ENCODE measurements at regions not wholly inside any gene's neighbourhood (a gene's known extent, or its start where the extent isn't known, plus 50 kb on each side); places are given as distances from the start of the nearest gene placed in this dataset.

DNA sequence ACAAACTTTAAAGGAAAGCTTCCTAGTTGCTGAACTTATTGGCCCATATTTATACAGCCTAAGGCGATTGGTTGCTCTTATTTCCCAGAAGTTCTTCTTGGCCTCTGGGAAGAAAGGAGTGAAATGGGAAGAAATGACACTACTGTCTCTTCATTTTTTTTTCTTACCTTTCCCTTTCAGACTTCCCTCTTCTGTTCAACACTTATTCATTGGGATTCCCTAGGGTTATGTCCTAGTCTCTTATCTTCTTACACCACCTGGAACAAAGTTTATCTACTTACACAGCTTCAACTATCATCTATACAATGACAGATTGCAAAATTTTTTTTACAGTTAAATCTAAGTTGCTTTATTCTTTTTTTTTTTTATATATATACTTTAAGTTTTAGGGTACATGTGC, 68.0 kb downstream of the SNX12 start:
- DNase-seq: no peak
- intact Hi-C loops (cut with DNase I): no loop called here

GRCh38 chrX:70998411-70999027, 67.6 kb upstream of the SLC7A3 start:
- intact Hi-C loops (cut with DNase I): loop anchor here (2.0 kb wide), 1 partner anchor 180 kb away; no protein-coding TSS in a partner anchor
- peak in 3 of 10 donors; percentile 12 to 45 (median 29) for DNase-seq

GRCh38 chrX:70995338-70995737, 64.4 kb upstream of the SLC7A3 start:
- intact Hi-C loops (cut with DNase I): no loop called here
- DNase-seq: no peak

GRCh38 chrX:70988425-70988824, 57.5 kb upstream of the SLC7A3 start:
- intact Hi-C loops (cut with DNase I): no loop called here

More at GRCh38 chrX:70988425-70988824, 57.5 kb upstream of the SLC7A3 start:
- DNase-seq: no peak
